K562 (cell line): ENCODE measurements at regions not wholly inside any gene's neighbourhood (a gene's known extent, or its start where the extent isn't known, plus 50 kb on each side); places are given as distances from the start of the nearest gene placed in this dataset.
"Not testable (repeated sequence)": the region's sequence is repeated elsewhere in the genome, so short reads cannot be mapped to it uniquely, and the experiment has no call there.

ENCODE experiments used
- ATAC-seq: fragments of 200-7000 bp; cut with Tn5 transposase; 3 replicates; pipeline ENCODE4 v1.9.1; 2020; ENCODE audit warnings: moderate library complexity
- BruUV-seq: library from RNA; stranded (reverse); fragments of 400-500 nt; replicated peaks from 2 replicates; lab custom pipeline; 2021; lab: Mats Ljungman, UMichigan
- CTCF ChIA-PET: fragments of 300-600 bp; formaldehyde crosslinking; extraction: SDS; loops from one replicate; lab custom pipeline; 2021; ENCODE audit warnings: low intra/inter-chr PET ratio; lab: Yijun Ruan, JAX
- POLR2A ChIA-PET: fragments of 300-600, 350-650 bp; sonication (Branson Sonifier 250); formaldehyde crosslinking; extraction: SDS; loops from one replicate; lab custom pipeline; 2021; ENCODE audit warnings: antibody characterized with exemption, inconsistent platforms; lab: Yijun Ruan, JAX
- DNase-seq, 4 experiments: peaks; one replicate each; pipeline versions ENCODE4 v3.0.0 to v3.0.0-alpha.2; 2011 to 2018; ENCODE audit warnings: low spot score in 3 of 4, mixed read lengths in 3 of 4; ENCODE audit errors: extremely low read depth in 1 of 4
- FAIRE-seq: peaks from 2 replicates; lab custom pipeline; 2011; peaks lifted over from hg19 to GRCh38; lab: Jason Lieb, UNC
- H2AFZ ChIP-seq: 2 replicates; pipeline ENCODE4 v1.6.0; 2011; ENCODE audit warnings: low read depth, low read length, control low read depth, inconsistent platforms
- H3K27ac ChIP-seq: fragments of 200-600 bp; 3 replicates; pipeline ENCODE4 v1.8.0; 2011; ENCODE audit warnings: low read depth, mild to moderate bottlenecking, control low read depth, inconsistent platforms, low read length, moderate library complexity, mixed read lengths; ENCODE audit errors: extremely low read depth
- H3K27me3 ChIP-seq, 2 experiments: fragments of 300-600 bp in 1 of 2; 2 replicates in 1 of 2; 3 replicates in 1 of 2; pipeline versions ENCODE4 v1.6.0 to v1.8.0; 2011; ENCODE audit warnings: inconsistent platforms in 2 of 2, low read length in 2 of 2, mild to moderate bottlenecking in 1 of 2, mixed read lengths in 1 of 2, moderate library complexity in 1 of 2; ENCODE audit not compliant: control insufficient read depth in 2 of 2, insufficient read depth in 2 of 2
- H3K36me3 ChIP-seq: fragments of 300-600 bp; 3 replicates; pipeline ENCODE4 v1.8.0; 2011; ENCODE audit warnings: mild to moderate bottlenecking, low read length, inconsistent platforms; ENCODE audit not compliant: control insufficient read depth, insufficient read depth
- H3K4me1 ChIP-seq, 2 experiments: fragments of 200-600 bp in 1 of 2; replicated peaks in 1 of 2; 2 replicates in 1 of 2; 3 replicates in 1 of 2; pipeline versions ENCODE4 v1.5.1 to v1.8.0; 2011; ENCODE audit warnings: inconsistent platforms in 2 of 2, low read length in 2 of 2, mild to moderate bottlenecking in 1 of 2, mixed read lengths in 1 of 2, moderate library complexity in 1 of 2; ENCODE audit not compliant: control insufficient read depth in 2 of 2, insufficient read depth in 2 of 2
- H3K4me2 ChIP-seq: 2 replicates; pipeline ENCODE4 v1.6.1; 2011; ENCODE audit warnings: low read length, control low read depth, inconsistent platforms, mixed read lengths; ENCODE audit not compliant: insufficient read depth
- H3K4me3 ChIP-seq: fragments of 200-600 bp; sonication (generic), shearing (Covaris generic); 2 replicates; pipeline ENCODE4 v1.5.1; 2016; ENCODE audit warnings: control low read depth, inconsistent platforms
- H3K79me2 ChIP-seq: fragments of 200-600 bp; 3 replicates; pipeline ENCODE4 v1.8.0; 2011; ENCODE audit warnings: low read length, inconsistent platforms; ENCODE audit not compliant: control insufficient read depth, insufficient read depth
- H3K9ac ChIP-seq, 2 experiments: 2 replicates each; pipeline versions ENCODE4 v1.6.0 to v1.6.1; 2011; ENCODE audit warnings: low read depth in 2 of 2, low read length in 2 of 2, control low read depth in 1 of 2, inconsistent platforms in 1 of 2, mild to moderate bottlenecking in 1 of 2, mixed read lengths in 1 of 2; ENCODE audit not compliant: insufficient read depth in 1 of 2
- H3K9me1 ChIP-seq: one replicate; pipeline ENCODE4 v1.6.0; 2011; ENCODE audit warnings: inconsistent platforms, mild to moderate bottlenecking, low read length, moderate library complexity; ENCODE audit not compliant: control insufficient read depth, insufficient read depth
- H3K9me3 ChIP-seq: replicated peaks from 2 replicates; pipeline ENCODE4 v1.5.1; 2011; ENCODE audit warnings: low read depth, low read length, inconsistent platforms; ENCODE audit not compliant: control insufficient read depth, insufficient read depth
- H4K20me1 ChIP-seq: replicated peaks from 2 replicates; pipeline ENCODE4 v1.6.1; 2011; ENCODE audit warnings: low read length, inconsistent platforms, mixed read lengths; ENCODE audit not compliant: control insufficient read depth, insufficient read depth
- CREM ChIP-seq: IDR thresholded peaks from 2 replicates; pipeline ENCODE4 v1.6.1; 2014; ENCODE audit warnings: antibody characterized with exemption, low read depth
- HEY1 ChIP-seq: fragments of 250-450 bp; sonication (Bioruptor Pico); IDR thresholded peaks from 2 replicates; pipeline ENCODE4 v1.5.0; 2020; ENCODE audit warnings: mild to moderate bottlenecking, moderate library complexity, borderline replicate concordance
- JUND ChIP-seq, 2 experiments: IDR thresholded peaks; 2 replicates in 1 of 2; 3 replicates in 1 of 2; pipeline ENCODE4 v1.6.1; 2011; ENCODE audit warnings: borderline replicate concordance in 2 of 2, low read depth in 2 of 2, low read length in 2 of 2, improper control_type of control experiment in 1 of 2, missing biosample characterization in 1 of 2, missing genetic modification characterization in 1 of 2, missing genetic modification reagents in 1 of 2
- KAT8 ChIP-seq: fragments of 450-650 bp; IDR thresholded peaks from 2 replicates; pipeline ENCODE4 v1.6.1; 2016; ENCODE audit warnings: low read depth, mild to moderate bottlenecking
- SIN3A ChIP-seq, 2 experiments: fragments of 150-350 bp in 1 of 2; IDR thresholded peaks; 2 replicates each; pipeline ENCODE4 v1.6.1; 2011 to 2016; ENCODE audit warnings: borderline replicate concordance in 2 of 2, low read depth in 2 of 2, low read length in 2 of 2, mild to moderate bottlenecking in 2 of 2, moderate library complexity in 2 of 2; ENCODE audit not compliant: control insufficient read depth in 1 of 2
- TBL1XR1 ChIP-seq, 2 experiments: IDR thresholded peaks; 2 replicates each; pipeline ENCODE4 v1.6.1; 2012; ENCODE audit warnings: improper control_type of control experiment in 2 of 2, low read length in 2 of 2, mild to moderate bottlenecking in 1 of 2
- ZNF12 ChIP-seq: sonication (generic); formaldehyde crosslinking; IDR thresholded peaks from 2 replicates; pipeline ENCODE4 v1.4.0; 2020; ENCODE audit warnings: mild to moderate bottlenecking, missing genetic modification reagents
- ZNF609 ChIP-seq: sonication (generic); formaldehyde crosslinking; IDR thresholded peaks from 2 replicates; pipeline ENCODE4 v1.8.1; 2023; ENCODE audit warnings: missing genetic modification reagents, mild to moderate bottlenecking, borderline replicate concordance
- WGBS: fragments of 100-300 bp; shearing (Covaris generic); methylation state at CpG from one replicate; pipeline ENCODE4 v1.1.6; 2016; ENCODE audit warnings: low coverage, mixed read lengths; ENCODE audit not compliant: insufficient coverage; ENCODE audit errors: missing lambda C conversion rate; 5-methylcytosine and 5-hydroxymethylcytosine counted together
- in situ Hi-C: fragments of 300-500 bp; cut with MboI; formaldehyde crosslinking; loops from 4 replicates; pipeline ENCODE4 v1.15.0; 2018; ENCODE audit warnings: inconsistent platforms, mixed read lengths
- intact Hi-C: fragments of 100-400 bp; cut with micrococcal nuclease; formaldehyde crosslinking; loops from 2 replicates; pipeline ENCODE4 v1.14.2; 2022

GRCh38 chr1:214864896-214865688, 217.4 kb upstream of the KCNK2 start (continued):
- TF ChIP-seq KAT8 (no peak), ZNF609 (CRISPR knock-in tag) (no peak), CREM (no peak), HEY1 (CRISPR knock-in tag) (no peak), ZNF12 (CRISPR knock-in tag) (no peak), TBL1XR1 (IDR thresholded peaks at IDR 0.05; ENCODE audit: low read length in 2 of 2) (no peak), SIN3A (IDR thresholded peaks at IDR 0.05; ENCODE audit: borderline replicate concordance in 2 of 2, control insufficient read depth in 1 of 2, low read depth in 2 of 2, low read length in 2 of 2) (no peak), JUND (IDR thresholded peaks at IDR 0.05; ENCODE audit: borderline replicate concordance, low read depth, low read length) (no peak), JUND (tag; IDR thresholded peaks at IDR 0.05; ENCODE audit: borderline replicate concordance, low read depth, low read length) (no peak)

- H3K27ac ChIP-seq, H3K4me2 ChIP-seq, H3K9ac ChIP-seq, CTCF ChIA-PET, H3K79me2 ChIP-seq, H3K9me3 ChIP-seq, H3K36me3 ChIP-seq, in situ Hi-C loops, DNase-seq, H3K27me3 ChIP-seq, H3K4me1 ChIP-seq, BruUV-seq, POLR2A ChIA-PET, ATAC-seq, H4K20me1 ChIP-seq, H2AFZ ChIP-seq, intact Hi-C loops, H3K4me3 ChIP-seq, FAIRE-seq, H3K9me1 ChIP-seq: not testable (repeated sequence)
- WGBS, result 58% methylated on average over 2 of the region's 40 CpGs
Observed at GRCh38 chr1:214870426-214870825, 212.1 kb upstream of the KCNK2 start.
